ENCODE measurements at regions not wholly inside any gene's neighbourhood (a gene's known extent, or its start where the extent isn't known, plus 50 kb on each side); places are given as distances from the start of the nearest gene placed in this dataset.

DNA sequence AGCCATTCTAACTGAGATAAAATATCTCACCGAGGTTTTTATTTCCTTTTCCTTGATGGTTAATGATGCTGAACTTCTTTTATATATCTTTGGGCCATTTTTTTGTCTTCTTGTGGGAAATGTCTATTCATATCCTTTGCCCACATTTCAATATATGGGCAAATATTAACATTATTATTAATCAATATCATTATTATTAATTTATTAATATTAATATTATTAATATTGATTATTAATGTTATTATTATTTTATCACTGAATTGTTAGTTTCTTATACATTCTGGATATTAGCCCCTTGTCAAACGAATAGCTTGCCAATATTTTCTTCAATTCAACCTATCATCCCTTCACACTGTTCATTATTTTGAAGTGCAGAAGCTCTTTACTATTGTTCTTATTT, 2203.6 kb downstream of the PCDH9 start:
- Mint-ChIP-seq H3K27me3 (no peaks in the 10 kb centered on the region), H3K9me3 (ENCODE audit: low read depth) (peaks cover 31% of the 10 kb centered on the region), H3K36me3 (no peaks in the 10 kb centered on the region), H3K4me1 (ENCODE audit: low read depth) (no peaks in the 10 kb centered on the region), H3K27ac (no peak overlapping the region), H3K4me3 (no peak overlapping the region)

DNA sequence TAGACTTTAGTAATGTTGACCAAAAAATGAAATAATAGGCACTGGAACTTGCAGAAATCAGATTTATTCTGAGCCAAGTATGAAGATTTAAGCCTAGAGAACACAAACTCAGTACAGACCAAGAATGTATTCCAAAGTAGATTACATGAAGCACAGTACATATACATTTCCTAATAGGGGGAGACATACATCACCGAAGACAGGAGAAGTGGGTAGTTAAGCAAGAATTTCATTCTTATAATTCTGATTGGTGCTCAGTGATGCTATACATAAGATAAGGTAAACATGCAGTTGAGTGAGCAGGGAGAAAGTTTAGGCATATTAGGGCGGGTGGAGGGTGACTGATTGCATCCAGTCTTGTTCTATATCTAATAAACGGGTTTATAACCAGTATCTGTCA, 2218.8 kb downstream of the PCDH9 start:
- Mint-ChIP-seq H3K27me3 (no peaks in the 10 kb centered on the region), H3K36me3 (no peaks in the 10 kb centered on the region), H3K27ac (no peak overlapping the region), H3K4me1 (ENCODE audit: low read depth) (no peaks in the 10 kb centered on the region), H3K4me3 (no peak overlapping the region), H3K9me3 (ENCODE audit: low read depth) (peaks cover 14% of the 10 kb centered on the region)

DNA sequence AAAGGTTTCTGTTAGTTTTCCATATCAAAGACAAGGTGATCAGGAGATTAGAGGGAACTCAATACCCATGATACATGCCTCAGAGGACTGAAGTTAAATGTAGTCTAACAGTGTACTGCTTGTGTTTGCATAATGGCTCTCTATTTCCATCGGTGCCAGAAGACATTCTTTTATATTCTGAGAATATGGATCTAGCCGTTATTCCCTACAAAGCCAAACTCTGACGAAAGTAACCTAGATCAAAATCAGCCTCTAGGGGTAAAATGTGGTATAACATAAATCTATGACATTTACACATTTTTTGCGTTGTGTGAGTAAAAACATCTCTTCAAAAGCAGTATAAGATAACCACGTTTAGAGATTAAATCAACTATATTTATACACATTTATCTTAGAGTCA, 2232.7 kb downstream of the PCDH9 start:
- Mint-ChIP-seq H3K36me3 (no peaks in the 10 kb centered on the region), H3K4me3 (no peak overlapping the region), H3K9me3 (ENCODE audit: low read depth) (peaks cover 13% of the 10 kb centered on the region), H3K27me3 (no peaks in the 10 kb centered on the region), H3K4me1 (ENCODE audit: low read depth) (no peaks in the 10 kb centered on the region), H3K27ac (no peak overlapping the region)

DNA sequence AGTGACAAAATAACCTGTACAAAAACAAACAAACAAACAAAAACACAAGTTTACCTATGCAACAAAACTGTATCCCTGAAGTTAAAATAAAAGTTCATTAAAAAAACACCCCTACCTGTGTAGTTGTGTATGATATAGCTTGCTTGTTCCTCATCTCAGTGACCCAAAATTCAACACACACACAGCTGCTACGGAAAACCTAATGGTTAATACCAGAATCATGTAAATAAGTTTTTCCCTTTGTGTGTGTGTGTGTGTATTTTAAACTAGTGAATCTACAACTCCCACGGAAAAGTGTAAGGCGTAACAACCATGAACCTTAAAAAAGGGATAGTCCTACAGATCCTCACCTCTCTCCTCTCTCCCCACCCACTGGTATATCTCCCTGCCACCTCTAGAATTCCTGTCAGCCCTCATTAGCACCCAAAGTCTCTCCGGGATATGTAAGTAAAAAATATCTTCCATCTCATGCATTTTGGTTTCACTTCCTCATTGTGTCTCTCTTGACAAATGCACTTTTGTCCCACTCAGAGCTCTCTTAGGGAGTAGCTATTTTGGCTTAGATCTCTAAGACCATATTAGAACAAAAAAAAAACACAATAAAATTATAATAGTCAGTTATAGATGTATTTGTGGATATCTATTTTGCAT, 2236.5 kb downstream of the PCDH9 start:
- Mint-ChIP-seq H3K36me3 (no peaks in the 10 kb centered on the region), H3K27ac (no peak overlapping the region), H3K27me3 (no peaks in the 10 kb centered on the region), H3K4me1 (ENCODE audit: low read depth) (no peaks in the 10 kb centered on the region), H3K4me3 (no peak overlapping the region), H3K9me3 (ENCODE audit: low read depth) (peaks cover 17% of the 10 kb centered on the region)

DNA sequence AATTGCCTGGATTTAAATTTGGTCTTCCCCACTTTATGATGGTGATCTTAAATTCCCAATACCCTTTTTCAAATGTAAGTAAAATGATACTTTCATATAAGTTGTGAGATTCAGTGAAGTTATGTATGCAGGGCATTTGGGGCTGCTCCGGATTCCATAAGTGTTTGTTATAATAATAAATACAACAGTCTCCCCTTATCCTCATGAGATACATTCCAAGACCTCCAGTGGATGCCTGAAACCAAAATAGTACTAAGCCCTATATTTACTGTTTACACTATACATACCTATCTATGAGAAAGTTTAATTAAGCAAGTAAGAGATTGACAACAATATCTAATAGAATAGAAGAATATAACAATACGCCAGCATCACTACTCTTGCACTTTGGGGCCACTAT, 2237.8 kb downstream of the PCDH9 start:
- Mint-ChIP-seq H3K4me3 (no peak overlapping the region), H3K27me3 (no peaks in the 10 kb centered on the region), H3K9me3 (ENCODE audit: low read depth) (peaks cover 17% of the 10 kb centered on the region), H3K4me1 (ENCODE audit: low read depth) (no peaks in the 10 kb centered on the region), H3K27ac (no peak overlapping the region), H3K36me3 (no peaks in the 10 kb centered on the region)

DNA sequence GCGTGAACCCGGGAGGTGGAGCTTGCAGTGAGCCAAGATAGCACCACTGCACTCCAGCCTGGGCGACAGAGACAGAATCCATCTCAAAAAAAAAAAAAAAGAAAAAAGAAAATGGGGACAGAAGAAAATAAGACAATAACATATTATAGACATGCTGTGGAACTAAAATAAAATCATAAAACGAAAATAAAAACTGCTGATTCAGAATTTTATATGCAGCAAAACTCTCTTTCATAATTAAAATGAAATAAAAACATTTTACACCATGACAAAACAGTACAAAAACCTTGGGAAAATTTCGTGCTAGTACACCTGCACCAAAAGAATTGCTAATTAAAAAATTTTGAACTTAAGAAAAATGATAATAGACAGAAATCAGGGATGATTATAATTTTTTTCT, 2245.1 kb downstream of the PCDH9 start:
- no peaks in the 10 kb centered on the region for H3K4me1 Mint-ChIP-seq (ENCODE audit: low read depth)
- H3K27me3 Mint-ChIP-seq = no peaks in the 10 kb centered on the region
- no peak overlapping the region for H3K27ac Mint-ChIP-seq
- no peaks in the 10 kb centered on the region for H3K36me3 Mint-ChIP-seq
- no peak overlapping the region for H3K4me3 Mint-ChIP-seq
- H3K9me3 Mint-ChIP-seq (ENCODE audit: low read depth) = peaks cover 8% of the 10 kb centered on the region

DNA sequence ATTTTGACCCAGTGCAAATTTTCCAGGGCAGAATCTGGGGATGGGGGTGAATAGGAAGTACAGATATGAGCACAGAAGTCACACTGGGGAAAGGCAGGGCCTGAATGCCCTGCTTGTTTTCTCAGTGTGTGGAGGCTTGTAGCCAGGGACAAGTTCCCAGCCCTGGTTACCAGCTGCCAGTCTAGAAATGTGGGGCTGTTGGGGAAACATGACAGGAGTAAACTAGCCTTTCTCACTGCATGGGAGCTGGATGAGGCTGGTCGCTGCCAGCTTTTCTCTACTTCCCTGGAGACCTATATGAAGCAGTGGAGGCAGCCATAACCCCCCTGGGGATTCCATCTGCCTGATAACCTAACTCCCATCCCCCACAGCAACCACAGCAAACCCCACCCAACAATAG, 2267.7 kb downstream of the PCDH9 start:
- Mint-ChIP-seq H3K4me1 (ENCODE audit: low read depth) (no peaks in the 10 kb centered on the region), H3K9me3 (ENCODE audit: low read depth) (peaks cover 9% of the 10 kb centered on the region), H3K27ac (no peak overlapping the region), H3K27me3 (no peaks in the 10 kb centered on the region), H3K4me3 (no peak overlapping the region), H3K36me3 (no peaks in the 10 kb centered on the region)

DNA sequence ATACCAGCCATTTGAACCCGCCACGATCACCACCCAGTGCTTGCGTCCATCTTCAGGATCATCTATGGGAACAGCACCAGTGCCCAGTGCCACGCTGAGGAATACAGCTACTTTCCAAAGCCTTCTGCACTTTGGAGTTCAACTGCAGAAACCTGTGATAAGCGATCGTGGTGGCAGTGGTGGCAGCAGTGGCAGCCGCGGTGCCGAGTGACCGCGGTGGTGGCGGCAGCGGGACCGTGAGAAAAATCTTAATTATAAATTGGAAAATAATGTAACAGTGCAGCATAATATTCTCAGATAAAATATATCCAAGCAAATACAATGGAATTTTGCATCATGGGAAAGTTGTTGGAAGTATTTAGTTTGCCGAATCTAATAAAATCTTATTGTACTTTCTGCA, 2270.9 kb downstream of the PCDH9 start:
- no peak overlapping the region for H3K27ac Mint-ChIP-seq

DNA sequence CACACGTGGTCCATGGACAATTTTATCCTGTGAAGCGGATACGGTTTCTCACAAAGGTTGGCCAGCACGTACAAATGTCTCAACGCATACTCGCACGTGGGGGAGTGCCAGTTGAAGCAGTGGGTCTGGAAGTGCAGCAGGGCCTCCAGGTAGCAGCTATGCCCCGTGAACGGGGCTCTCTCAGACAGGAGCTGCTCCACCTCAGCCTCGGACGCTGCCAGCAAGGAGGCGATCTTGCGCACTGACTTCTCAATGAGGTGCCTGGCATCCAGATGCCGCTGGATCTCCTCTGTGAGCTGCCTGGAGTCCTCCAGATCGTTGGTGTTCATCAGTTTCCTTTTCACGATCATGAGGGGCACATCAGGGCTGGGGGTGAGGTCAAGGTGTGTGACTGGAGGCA, 2272.0 kb downstream of the PCDH9 start:
- Mint-ChIP-seq H3K9me3 (ENCODE audit: low read depth) (no peaks in the 10 kb centered on the region), H3K27ac (no peak overlapping the region), H3K36me3 (no peaks in the 10 kb centered on the region), H3K4me1 (ENCODE audit: low read depth) (no peaks in the 10 kb centered on the region), H3K27me3 (no peaks in the 10 kb centered on the region), H3K4me3 (no peak overlapping the region)

More for the DNA sequence above, 2270.9 kb downstream of the PCDH9 start:
- H3K36me3 Mint-ChIP-seq = no peaks in the 10 kb centered on the region
- no peaks in the 10 kb centered on the region for H3K4me1 Mint-ChIP-seq (ENCODE audit: low read depth)
- H3K27me3 Mint-ChIP-seq = no peaks in the 10 kb centered on the region
- no peak overlapping the region for H3K4me3 Mint-ChIP-seq
- H3K9me3 Mint-ChIP-seq (ENCODE audit: low read depth) = peaks cover 7% of the 10 kb centered on the region

DNA sequence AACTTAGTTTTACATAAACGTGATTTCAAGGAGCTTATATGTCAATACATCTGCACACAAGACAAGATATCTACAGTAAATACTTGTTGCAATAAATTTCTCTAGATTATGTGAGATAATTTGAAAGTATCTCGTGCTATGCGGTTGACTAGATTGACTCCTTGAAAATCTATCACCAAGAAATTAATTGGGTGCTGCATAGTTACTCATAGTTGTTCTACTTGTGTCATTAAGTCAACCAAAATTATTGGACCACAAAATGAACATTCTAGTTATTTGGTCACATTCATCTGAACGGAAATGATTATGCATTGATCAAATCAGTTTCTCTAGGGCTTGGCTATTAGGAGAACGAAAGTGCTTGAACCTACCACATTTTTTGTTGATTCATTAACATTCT, 2291.5 kb downstream of the PCDH9 start:
- no peak overlapping the region for H3K4me3 Mint-ChIP-seq
- H3K4me1 Mint-ChIP-seq (ENCODE audit: low read depth) = no peaks in the 10 kb centered on the region
- H3K9me3 Mint-ChIP-seq (ENCODE audit: low read depth) = no peaks in the 10 kb centered on the region
- no peaks in the 10 kb centered on the region for H3K36me3 Mint-ChIP-seq
- no peak overlapping the region for H3K27ac Mint-ChIP-seq
- H3K27me3 Mint-ChIP-seq = no peaks in the 10 kb centered on the region

DNA sequence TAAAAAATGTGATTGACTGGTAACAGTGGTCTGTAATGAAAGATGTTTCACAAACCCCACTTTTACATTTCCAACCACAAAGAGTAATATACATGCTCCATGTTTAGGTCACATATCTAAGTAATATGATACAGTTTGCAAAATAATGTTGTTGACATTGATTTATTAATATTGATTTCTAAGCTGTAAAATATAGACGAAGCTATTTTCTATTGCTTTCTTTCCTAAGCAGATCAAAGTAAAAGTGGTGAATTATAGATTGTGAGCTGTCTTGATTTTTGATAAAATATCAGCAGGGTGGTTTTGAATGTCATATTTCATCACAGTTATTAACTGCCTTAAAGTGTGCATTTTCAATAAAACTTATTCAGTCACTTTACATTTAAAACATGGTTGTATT, 2292.8 kb downstream of the PCDH9 start:
- Mint-ChIP-seq H3K27me3 (no peaks in the 10 kb centered on the region), H3K4me1 (ENCODE audit: low read depth) (no peaks in the 10 kb centered on the region), H3K36me3 (no peaks in the 10 kb centered on the region), H3K27ac (no peak overlapping the region), H3K4me3 (no peak overlapping the region), H3K9me3 (ENCODE audit: low read depth) (no peaks in the 10 kb centered on the region)

DNA sequence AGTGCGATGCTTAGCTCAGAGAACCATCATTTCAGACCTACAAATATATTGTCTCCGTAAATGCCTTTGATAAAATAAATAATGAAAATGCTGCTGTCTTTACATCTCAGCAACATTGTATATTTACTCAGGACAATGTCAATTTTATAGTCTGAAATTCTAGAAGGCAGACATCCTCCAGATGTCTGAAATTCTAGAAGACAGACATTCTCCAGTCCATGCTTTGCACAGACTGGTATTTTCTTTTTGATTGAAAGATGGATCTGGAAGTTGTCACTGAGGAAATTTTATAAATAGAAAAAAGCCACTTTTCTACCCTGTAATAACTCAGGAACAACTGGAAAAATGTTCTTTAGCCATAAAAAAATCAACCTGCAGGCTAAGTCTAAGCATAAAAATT, 2293.3 kb downstream of the PCDH9 start:
- no peaks in the 10 kb centered on the region for H3K27me3 Mint-ChIP-seq
- no peaks in the 10 kb centered on the region for H3K9me3 Mint-ChIP-seq (ENCODE audit: low read depth)
- no peaks in the 10 kb centered on the region for H3K36me3 Mint-ChIP-seq
- H3K4me1 Mint-ChIP-seq (ENCODE audit: low read depth) = no peaks in the 10 kb centered on the region
- H3K27ac Mint-ChIP-seq = no peak overlapping the region
- no peak overlapping the region for H3K4me3 Mint-ChIP-seq

DNA sequence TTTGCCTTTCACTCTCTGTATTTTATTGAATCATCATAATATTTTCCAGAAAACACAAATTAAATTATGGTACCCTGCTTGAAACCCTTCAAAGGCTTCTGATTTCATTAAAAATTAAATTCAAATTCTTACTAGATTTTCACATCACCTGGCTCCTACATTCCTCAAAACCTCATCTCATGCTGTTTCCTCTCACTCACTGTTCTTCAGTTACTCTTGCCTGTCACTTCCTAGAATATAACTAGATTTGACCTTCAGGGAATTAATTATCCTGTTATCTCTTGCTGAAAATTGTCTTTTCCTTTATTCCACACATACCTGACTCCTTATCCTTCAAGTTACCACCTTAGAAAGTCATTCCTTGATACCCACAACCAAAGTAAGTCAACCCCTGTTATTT, 2294.7 kb downstream of the PCDH9 start:
- no peak overlapping the region for H3K4me3 Mint-ChIP-seq
- no peak overlapping the region for H3K27ac Mint-ChIP-seq
- H3K4me1 Mint-ChIP-seq (ENCODE audit: low read depth) = no peaks in the 10 kb centered on the region
- H3K27me3 Mint-ChIP-seq = no peaks in the 10 kb centered on the region
- no peaks in the 10 kb centered on the region for H3K36me3 Mint-ChIP-seq
- no peaks in the 10 kb centered on the region for H3K9me3 Mint-ChIP-seq (ENCODE audit: low read depth)

DNA sequence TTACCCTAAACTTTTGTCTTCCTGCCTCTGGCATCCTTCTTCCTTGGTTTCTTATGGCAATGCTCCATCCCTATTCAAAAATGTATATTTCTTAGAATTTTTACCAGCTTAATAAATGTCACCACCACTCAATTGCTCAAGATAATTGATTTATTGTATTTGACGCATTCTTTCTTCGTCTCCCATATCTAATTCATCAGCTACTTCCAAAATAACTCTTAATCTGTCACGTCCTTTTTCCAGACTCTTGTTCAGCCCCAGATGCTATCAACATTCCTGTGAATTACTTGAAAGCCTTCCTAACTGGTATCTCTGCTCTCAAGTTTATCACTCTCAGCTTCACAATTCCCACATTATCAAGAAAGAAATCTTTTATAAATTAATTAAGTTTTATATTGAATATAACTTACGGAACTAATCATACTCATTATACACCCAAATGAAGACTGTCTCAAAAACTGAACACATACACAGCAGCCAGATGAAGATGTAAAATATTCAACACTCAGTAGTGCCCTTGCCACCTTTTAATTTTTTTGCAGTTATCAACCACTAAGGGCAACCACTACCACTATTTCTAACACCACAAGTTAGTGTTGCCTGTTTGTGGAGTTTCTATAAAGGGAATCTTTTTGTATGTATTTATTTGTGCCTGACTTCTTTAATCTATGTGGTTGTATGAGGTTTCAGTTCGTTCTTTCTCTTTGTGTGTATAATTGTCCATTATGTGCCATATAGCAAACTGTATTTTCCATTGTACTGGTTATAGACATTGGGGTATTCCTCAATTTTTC, 2295.4 kb downstream of the PCDH9 start:
- Mint-ChIP-seq H3K27me3 (no peaks in the 10 kb centered on the region), H3K4me1 (ENCODE audit: low read depth) (no peaks in the 10 kb centered on the region), H3K36me3 (no peaks in the 10 kb centered on the region), H3K4me3 (no peak overlapping the region), H3K27ac (no peak overlapping the region), H3K9me3 (ENCODE audit: low read depth) (no peaks in the 10 kb centered on the region)

DNA sequence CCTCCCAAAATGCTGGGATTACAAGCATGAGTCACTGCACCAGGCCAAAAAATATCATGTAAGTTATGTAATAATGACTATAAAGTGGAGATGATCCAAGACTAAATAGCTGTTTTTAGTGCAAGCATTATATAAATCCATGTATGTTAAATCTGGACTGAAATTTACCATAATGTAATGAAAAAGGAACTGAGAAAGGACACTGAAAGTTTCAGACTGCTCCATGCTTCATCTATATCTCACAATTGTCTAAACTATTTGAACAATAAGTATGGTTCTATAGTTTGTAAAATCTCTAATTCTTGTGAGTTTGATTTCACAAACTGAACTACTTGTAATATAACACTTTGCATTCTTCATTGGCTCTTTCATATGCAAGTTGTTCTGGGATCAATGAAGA, 2299.5 kb downstream of the PCDH9 start:
- Mint-ChIP-seq H3K36me3 (no peaks in the 10 kb centered on the region), H3K27me3 (no peaks in the 10 kb centered on the region), H3K27ac (no peak overlapping the region), H3K4me1 (ENCODE audit: low read depth) (no peaks in the 10 kb centered on the region), H3K4me3 (no peak overlapping the region), H3K9me3 (ENCODE audit: low read depth) (no peaks in the 10 kb centered on the region)
